ENCODE measurements at regions not wholly inside any gene's neighbourhood (a gene's known extent, or its start where the extent isn't known, plus 50 kb on each side); places are given as distances from the start of the nearest gene placed in this dataset.

DNA sequence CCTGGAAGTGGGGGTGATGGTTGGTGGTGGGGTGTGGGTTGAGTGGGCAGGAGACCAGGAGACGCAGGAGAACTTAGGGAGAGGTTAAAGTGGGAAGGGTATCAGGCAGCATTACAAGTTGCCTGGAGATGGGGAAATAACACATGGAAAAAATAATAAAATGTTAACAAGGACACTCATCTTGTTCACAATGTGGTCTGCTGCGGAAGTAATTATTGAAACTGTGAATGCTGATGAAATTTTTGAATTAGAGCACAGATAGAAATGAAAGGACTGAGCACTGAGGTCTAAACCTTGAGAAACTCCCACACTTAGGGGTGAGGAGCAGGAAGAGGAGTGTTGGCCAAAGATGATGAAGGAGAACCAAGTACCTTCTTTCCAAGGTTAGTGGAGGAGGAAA, 346.0 kb upstream of the PLET1 start:
- TF ChIP-seq, protein P1, sequence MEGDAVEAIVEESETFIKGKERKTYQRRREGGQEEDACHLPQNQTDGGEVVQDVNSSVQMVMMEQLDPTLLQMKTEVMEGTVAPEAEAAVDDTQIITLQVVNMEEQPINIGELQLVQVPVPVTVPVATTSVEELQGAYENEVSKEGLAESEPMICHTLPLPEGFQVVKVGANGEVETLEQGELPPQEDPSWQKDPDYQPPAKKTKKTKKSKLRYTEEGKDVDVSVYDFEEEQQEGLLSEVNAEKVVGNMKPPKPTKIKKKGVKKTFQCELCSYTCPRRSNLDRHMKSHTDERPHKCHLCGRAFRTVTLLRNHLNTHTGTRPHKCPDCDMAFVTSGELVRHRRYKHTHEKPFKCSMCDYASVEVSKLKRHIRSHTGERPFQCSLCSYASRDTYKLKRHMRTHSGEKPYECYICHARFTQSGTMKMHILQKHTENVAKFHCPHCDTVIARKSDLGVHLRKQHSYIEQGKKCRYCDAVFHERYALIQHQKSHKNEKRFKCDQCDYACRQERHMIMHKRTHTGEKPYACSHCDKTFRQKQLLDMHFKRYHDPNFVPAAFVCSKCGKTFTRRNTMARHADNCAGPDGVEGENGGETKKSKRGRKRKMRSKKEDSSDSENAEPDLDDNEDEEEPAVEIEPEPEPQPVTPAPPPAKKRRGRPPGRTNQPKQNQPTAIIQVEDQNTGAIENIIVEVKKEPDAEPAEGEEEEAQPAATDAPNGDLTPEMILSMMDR (IDR thresholded peaks at IDR 0.05): no peak
- no peak for TF ChIP-seq POLR2A (IDR thresholded peaks at IDR 0.05)

Measured in breast epithelium (tissue), 3 donors.